Endodermal cell (in vitro differentiated cells): ENCODE measurements at regions not wholly inside any gene's neighbourhood (a gene's known extent, or its start where the extent isn't known, plus 50 kb on each side); places are given as distances from the start of the nearest gene placed in this dataset.

Source experiments
- DNase-seq: peaks from one replicate; pipeline ENCODE4 v3.0.0-alpha.2; 2017
- H3K27ac ChIP-seq: 2 replicates; pipeline ENCODE4 v1.5.1; 2013; ENCODE audit warnings: mild to moderate bottlenecking, low read depth, low read length, moderate library complexity
- H3K27me3 ChIP-seq: 2 replicates; pipeline ENCODE4 v1.6.1; 2013; ENCODE audit warnings: mild to moderate bottlenecking, low read length, moderate library complexity; ENCODE audit not compliant: insufficient read depth, control insufficient read depth, poor library complexity, severe bottlenecking
- H3K36me3 ChIP-seq: 2 replicates; pipeline ENCODE4 v1.7.0; 2013; ENCODE audit warnings: mild to moderate bottlenecking, low read length, moderate library complexity; ENCODE audit not compliant: control insufficient read depth, insufficient read depth
- H3K4me1 ChIP-seq: one replicate; pipeline ENCODE4 v1.7.0; 2013; ENCODE audit warnings: low read length; ENCODE audit not compliant: control insufficient read depth, insufficient read depth
- H3K4me3 ChIP-seq: 2 replicates; pipeline ENCODE4 v1.5.1; 2013; ENCODE audit warnings: mild to moderate bottlenecking, low read length, moderate library complexity
- H3K9ac ChIP-seq: 2 replicates; pipeline ENCODE4 v1.6.1; 2013; ENCODE audit warnings: mild to moderate bottlenecking, low read length, moderate library complexity; ENCODE audit not compliant: poor library complexity, severe bottlenecking; ENCODE audit errors: extremely low read depth
- H3K9me3 ChIP-seq: 2 replicates; pipeline ENCODE4 v1.6.1; 2013; ENCODE audit warnings: mild to moderate bottlenecking, low read length, moderate library complexity; ENCODE audit not compliant: control insufficient read depth
- H3K27ac Mint-ChIP-seq: 2 replicates; pipeline ENCODE4 v1.8.0; 2020; ENCODE audit warnings: mixed read lengths
- H3K27me3 Mint-ChIP-seq: 2 replicates; pipeline ENCODE4 v1.8.0; 2021; ENCODE audit warnings: mild to moderate bottlenecking, mixed read lengths; ENCODE audit not compliant: insufficient read depth
- H3K36me3 Mint-ChIP-seq: 2 replicates; pipeline ENCODE4 v1.8.0; 2020; ENCODE audit warnings: low read depth, mixed read lengths
- H3K4me1 Mint-ChIP-seq: 2 replicates; pipeline ENCODE4 v1.8.0; 2020; ENCODE audit warnings: mixed read lengths
- H3K4me3 Mint-ChIP-seq: 2 replicates; pipeline ENCODE4 v1.8.0; 2020; ENCODE audit warnings: mild to moderate bottlenecking, moderate library complexity, mixed read lengths
- H3K9me3 Mint-ChIP-seq: 2 replicates; pipeline ENCODE4 v1.8.0; 2020; ENCODE audit warnings: mild to moderate bottlenecking, mixed read lengths
- CTCF ChIP-seq: fragments of 200-600 bp; sonication (generic); conservative IDR thresholded peaks from 2 replicates; pipeline ENCODE4 v1.5.0; 2021; ENCODE audit warnings: antibody characterized with exemption, mild to moderate bottlenecking
- WGBS, 2 experiments: methylation state at CpG; one replicate each; pipeline versions ENCODE4 v1.1.5 to v1.1.7; 2013; ENCODE audit warnings: missing lambda C conversion rate in 2 of 2, mixed read lengths in 1 of 2; ENCODE audit not compliant: insufficient coverage in 1 of 2, insufficient read length in 1 of 2; 5-methylcytosine and 5-hydroxymethylcytosine counted together

- Mint-ChIP-seq H3K27ac (no peak overlapping the region), H3K4me3 (no peak overlapping the region), H3K36me3 (no peaks in the 10 kb centered on the region), H3K27me3 (peaks cover 3% of the 10 kb centered on the region), H3K9me3 (peaks cover 4% of the 10 kb centered on the region), H3K4me1 (no peaks in the 10 kb centered on the region)
- no peak overlapping the region for H3K27ac ChIP-seq
- H3K27me3 ChIP-seq, result no peaks in the 10 kb centered on the region
- no peak for DNase-seq
- H3K9ac ChIP-seq, result no peak overlapping the region
- no peaks in the 10 kb centered on the region for H3K9me3 ChIP-seq
- TF ChIP-seq CTCF, result no peak
- H3K4me3 ChIP-seq, result no peak overlapping the region
- H3K4me1 ChIP-seq, result no peaks in the 10 kb centered on the region
- H3K36me3 ChIP-seq, result no peaks in the 10 kb centered on the region
Measured at GRCh38 chr21:25412100-25412499, 195.2 kb downstream of the MRPL39 start.

- no peaks in the 10 kb centered on the region for H3K27me3 ChIP-seq
- TF ChIP-seq CTCF, result no peak
- Mint-ChIP-seq H3K9me3 (peaks cover 4% of the 10 kb centered on the region), H3K4me1 (no peaks in the 10 kb centered on the region), H3K36me3 (no peaks in the 10 kb centered on the region), H3K27me3 (peaks cover 3% of the 10 kb centered on the region), H3K4me3 (no peak overlapping the region), H3K27ac (no peak overlapping the region)
- H3K9me3 ChIP-seq, result no peaks in the 10 kb centered on the region
- DNase-seq, result no peak
- H3K4me1 ChIP-seq, result no peaks in the 10 kb centered on the region
- H3K9ac ChIP-seq, result no peak overlapping the region
- no peak overlapping the region for H3K27ac ChIP-seq
- H3K4me3 ChIP-seq, result no peak overlapping the region
- H3K36me3 ChIP-seq, result no peaks in the 10 kb centered on the region
Measured at GRCh38 chr21:25409978-25410377, 197.3 kb downstream of the MRPL39 start.

GRCh38 chr21:25408666-25409065, 198.6 kb downstream of the MRPL39 start:
- no peak for DNase-seq
- H3K27ac ChIP-seq, result no peak overlapping the region
- H3K4me1 ChIP-seq, result no peaks in the 10 kb centered on the region
- no peak overlapping the region for H3K9ac ChIP-seq
- no peaks in the 10 kb centered on the region for H3K27me3 ChIP-seq
- Mint-ChIP-seq H3K27ac (no peak overlapping the region), H3K36me3 (no peaks in the 10 kb centered on the region), H3K4me1 (no peaks in the 10 kb centered on the region), H3K4me3 (no peak overlapping the region), H3K9me3 (no peaks in the 10 kb centered on the region), H3K27me3 (peaks cover 3% of the 10 kb centered on the region)
- H3K36me3 ChIP-seq, result no peaks in the 10 kb centered on the region
- no peaks in the 10 kb centered on the region for H3K9me3 ChIP-seq
- TF ChIP-seq CTCF, result no peak
- no peak overlapping the region for H3K4me3 ChIP-seq
- WGBS, 2 experiments, result 73 to 80% methylated on average over 1 to 4 of the region's 5 CpGs
